HG03103 (cell line): ENCODE measurements at regions not wholly inside any gene's neighbourhood (a gene's known extent, or its start where the extent isn't known, plus 50 kb on each side); places are given as distances from the start of the nearest gene placed in this dataset.
"Not testable (repeated sequence)": the region's sequence is repeated elsewhere in the genome, so short reads cannot be mapped to it uniquely, and the experiment has no call there.

ENCODE experiments used
- ATAC-seq: cut with Tn5 transposase; IDR thresholded peaks from one replicate; pipeline ENCODE4 v1.9.1; 2021; ENCODE audit warnings: low read depth; ENCODE audit not compliant: unreplicated experiment

DNA sequence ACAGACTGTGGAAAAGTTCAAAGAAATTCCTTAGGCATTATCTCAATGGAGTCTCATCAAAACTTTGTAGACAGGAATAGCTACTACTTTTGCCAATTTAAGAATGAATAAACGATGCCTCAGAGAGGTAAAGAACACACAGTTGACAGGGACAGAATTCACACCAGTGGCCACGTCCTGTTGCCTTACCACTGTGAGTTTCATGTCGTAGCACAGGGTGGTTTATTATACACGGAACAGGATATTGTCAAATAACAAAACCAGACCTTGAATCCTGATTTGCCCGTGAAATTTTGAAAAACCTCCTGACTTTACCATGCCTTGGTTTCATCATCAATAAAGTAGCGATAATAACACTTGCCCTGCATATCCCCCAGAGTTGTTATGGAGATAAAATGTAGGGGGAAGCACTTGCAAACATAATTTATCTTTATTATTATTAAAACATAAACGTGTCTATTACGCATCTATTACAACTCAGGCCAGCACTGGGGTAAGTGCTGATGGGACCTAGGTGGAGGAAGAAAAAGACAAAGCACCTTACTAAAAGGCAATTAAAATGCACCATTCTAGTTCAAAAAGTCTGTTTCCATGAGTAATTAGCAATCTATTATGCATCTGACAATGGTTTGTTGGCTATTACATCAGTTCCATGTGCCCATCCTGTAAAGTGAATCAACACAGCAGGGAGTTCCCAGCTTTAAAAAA, 408.1 kb upstream of the RUNX1 start:
- ATAC-seq: no peak

- ATAC-seq: no peak
Measured at GRCh38 chr21:35451276-35451675, 402.2 kb upstream of the RUNX1 start.

DNA sequence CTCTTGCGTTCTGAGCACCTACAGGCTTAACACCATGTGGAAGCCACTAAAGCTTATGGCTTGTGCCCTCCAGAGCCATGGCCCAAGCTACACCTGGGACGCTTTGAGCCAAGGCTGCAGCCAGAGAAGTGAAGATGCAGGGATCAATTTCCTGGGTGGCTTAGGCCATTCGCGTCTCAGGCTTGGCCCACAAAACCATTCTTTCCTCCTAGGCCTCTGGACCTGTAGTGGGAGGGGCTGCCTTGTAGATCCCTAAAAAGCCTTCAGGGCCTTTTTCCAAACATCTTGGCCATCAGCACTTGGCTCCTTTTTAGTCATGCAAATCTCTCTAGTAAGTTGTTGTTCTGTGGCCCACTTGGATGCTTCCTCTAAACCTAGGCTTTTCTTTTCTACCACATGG, 401.7 kb upstream of the RUNX1 start:
- no peak for ATAC-seq

DNA sequence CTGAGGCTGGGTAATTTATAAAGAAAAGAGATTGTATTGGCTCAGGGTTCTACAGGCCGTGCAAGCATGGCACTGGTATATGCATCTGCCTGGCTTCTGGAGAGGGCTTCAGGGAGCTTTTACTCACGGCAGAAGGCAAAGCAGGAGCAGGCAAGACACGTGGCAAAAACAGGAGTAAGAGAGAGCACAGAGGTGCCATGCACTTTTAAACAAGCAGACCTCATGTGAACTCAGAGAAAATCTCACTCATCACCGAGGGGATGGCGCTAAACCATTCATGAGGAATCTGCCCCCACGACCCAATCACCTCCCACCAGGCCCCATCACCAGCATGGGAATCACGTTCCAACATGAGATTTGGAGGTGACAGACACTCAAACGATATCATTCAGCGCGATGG, 400.7 kb upstream of the RUNX1 start:
- ATAC-seq: no peak

- ATAC-seq: no peak
Measured at GRCh38 chr21:35448876-35449599, 399.9 kb upstream of the RUNX1 start.

GRCh38 chr21:35444391-35444790, 395.3 kb upstream of the RUNX1 start:
- no peak for ATAC-seq

DNA sequence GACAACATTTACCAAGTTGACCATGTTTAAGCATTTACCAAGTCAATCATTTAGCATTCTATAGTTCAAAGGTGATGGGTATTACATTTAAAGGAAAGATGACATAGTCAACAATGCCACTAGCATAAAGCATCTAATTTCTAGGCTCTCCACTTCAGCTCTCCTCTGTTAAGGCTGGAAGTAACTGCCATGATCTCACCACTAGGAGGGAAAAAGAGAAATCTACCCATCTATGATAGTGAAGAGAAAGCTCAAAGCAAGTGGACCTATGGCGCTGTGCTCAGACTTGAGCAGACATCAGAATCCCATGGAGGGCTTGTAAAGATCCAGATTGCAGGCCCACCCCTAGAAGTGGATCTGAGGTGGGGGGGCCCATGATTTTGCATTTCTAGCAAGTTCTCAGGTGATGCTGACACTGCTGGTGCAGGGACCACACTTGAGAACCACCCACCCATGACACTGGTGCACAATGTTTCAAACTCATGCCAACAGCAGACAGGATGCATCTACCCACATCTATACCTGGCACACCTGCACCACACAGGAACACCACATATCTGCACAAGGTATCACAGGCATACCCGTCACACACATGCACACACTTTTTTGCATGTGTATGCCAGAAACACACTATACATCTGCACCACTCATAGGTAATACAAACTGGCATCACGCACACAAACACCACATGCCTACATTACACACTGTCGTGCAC, 392.9 kb upstream of the RUNX1 start:
- ATAC-seq: no peak

DNA sequence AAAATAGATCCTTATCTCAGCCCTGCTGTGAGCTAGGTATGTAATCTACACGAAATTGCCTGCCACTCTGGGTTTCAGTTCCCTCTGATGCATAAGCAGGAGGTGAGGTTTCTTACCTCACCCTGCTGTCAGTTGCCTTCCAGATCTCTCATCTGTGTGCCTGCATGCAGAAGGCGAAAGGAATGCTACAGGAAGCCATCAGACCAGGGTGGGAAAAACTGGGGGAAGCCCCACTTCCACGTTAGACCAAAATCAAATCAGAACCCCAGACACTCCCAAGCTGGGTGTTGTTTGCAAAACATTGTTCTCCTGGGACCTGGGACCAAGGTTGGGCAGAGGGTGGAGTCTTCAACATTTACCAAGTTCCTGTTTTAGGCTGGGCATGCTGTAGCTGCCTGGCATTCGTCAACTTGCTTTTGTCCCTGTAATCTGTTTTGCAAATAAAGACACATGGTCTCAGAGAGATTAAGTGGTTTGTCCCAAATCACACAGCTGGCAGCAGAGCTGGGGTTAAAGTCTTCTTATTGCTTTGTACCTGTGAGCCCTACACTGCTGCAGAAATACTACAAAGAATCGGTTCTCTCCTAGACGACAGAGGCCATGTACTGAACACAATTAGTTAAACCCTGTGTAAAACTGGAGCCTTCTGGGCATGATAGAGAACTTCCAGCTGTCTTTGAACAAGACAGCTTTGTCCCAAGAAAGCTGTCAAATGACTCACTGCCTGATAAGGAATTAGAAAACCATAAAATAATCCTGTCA, 389.7 kb upstream of the RUNX1 start:
- peak; percentile 91 for ATAC-seq

DNA sequence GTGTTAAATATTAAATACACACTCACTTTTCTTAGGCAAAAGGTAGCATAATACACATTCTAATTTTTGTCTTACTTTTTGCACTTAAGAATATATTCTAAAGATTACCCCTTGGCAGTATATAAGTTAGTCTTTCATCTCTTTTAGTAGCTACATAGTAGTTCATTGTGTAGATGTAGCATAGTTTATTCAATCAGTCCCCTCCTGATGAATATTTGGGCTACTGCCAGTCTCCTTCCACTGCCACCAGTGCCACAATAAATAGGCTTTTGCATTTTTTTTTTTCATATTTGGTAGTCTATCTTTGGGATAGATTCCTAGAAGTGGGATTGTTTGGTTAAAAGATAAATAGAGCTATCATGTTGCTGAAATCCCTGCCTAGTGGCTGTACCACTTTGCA, 388.8 kb upstream of the RUNX1 start:
- ATAC-seq: no peak

DNA sequence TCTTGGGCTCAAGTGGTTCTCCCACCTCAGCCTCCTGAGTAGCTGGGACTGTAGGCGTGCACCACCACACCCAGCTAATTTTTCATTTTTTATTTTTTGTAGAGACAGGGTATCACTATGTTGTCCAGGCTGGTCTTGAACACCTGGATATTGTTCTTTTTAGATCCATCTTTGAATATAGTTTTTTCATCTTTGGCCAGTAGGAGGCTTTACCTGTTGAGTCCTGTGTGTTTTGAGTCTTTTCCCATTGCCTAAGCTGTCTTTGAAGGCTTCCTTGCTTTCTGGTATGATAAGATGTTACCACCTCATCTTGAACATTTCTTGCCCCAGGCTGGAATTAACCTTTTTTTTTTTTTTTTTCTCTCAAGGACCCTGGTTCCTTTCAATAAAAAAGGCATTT, 387.8 kb upstream of the RUNX1 start:
- no peak for ATAC-seq

DNA sequence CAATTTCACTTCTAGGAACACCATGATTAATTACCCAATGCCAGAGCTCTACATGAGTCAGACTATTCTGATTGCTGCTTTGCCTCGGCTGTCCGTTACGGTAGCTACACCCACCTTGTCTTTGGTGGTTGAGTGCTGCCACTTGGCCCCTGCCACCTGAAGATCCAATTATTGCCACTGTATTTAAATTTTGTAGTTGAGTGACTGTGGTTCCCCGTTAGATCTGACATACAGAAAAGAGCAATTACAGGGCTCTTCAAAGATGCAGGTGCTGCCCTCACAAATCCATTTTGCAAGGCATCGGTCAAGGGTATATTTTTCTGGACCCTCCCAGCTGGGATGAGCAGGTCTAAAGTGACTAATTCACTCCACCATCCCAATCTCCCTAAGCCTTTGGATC, 383.5 kb upstream of the RUNX1 start:
- not testable (repeated sequence) for ATAC-seq

- no peak for ATAC-seq
Measured at GRCh38 chr21:35430260-35430659, 381.2 kb upstream of the RUNX1 start.

- ATAC-seq: no peak
Measured at GRCh38 chr21:35428937-35429336, 379.8 kb upstream of the RUNX1 start.

- ATAC-seq: no peak
Measured at GRCh38 chr21:35428489-35428888, 379.4 kb upstream of the RUNX1 start.

- no peak for ATAC-seq
Measured at GRCh38 chr21:35428001-35428320, 378.9 kb upstream of the RUNX1 start.

DNA sequence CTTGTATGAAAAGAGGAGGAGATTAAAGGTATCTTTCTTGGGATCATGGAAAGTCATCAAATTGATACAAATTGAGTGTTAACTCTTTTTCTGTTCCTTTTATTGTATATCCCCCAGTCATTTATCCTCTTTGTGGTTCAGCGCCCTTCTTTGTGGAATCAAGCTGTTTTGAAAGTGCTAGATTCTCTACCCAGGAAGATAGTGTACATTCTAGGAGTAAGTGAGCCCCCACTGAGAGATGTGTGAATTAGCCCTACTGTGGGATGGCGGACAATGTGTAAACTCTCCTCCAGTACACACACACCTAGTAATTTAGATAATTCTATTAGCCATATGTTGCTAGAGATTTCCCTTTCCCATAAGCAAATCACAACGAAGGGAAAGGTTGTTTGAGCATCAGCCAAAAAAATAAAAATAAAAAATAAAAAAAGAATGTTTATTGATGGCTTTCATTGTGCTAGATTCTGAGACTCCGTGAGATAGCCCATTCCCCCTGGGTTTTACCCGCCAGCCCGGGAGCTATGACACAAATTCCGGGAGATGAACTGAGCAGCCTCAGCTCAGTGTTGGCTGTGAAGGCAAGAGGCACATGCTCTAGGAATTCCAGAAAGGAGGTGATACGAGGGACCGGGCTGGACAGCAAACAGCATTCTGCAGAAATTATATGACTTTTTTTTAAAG, 378.4 kb upstream of the RUNX1 start:
- no peak for ATAC-seq

DNA sequence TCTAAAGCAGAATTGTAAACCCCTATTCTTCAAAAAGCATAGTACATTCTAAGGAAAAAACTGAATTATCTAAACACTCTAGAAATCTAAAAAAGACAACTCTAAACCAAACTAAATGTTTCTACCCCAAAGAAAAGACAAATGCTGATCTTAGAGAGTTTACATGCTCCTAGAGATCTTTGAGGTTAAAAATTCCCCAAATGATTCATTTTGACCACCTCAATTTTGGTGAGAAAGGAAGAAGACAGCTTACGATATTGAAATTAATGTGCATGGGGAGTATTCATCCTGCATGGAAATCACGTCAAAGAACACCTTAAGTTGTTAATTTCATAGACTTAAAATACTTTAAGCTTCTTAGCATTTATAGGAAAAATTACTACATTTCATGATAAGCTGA, 377.8 kb upstream of the RUNX1 start:
- ATAC-seq: no peak

DNA sequence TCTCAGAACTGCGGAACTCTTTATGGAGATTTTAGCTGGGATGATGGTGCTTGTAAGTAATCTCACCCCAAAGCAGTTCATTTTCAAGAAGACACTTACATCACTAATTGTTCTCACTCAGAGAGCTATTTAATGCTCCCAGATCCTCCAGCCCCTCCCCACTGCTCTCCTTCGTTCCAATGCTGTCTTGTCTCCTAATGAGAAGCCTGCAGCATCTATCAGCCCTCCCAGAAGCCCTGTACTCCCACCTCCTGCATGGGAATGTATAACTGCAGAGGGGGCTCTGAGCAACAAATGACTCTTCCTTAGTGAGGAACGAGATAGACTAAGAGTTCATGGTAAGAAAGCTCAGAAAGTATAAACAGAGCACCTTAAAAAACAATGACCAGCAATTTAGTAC, 377.4 kb upstream of the RUNX1 start:
- ATAC-seq: no peak

GRCh38 chr21:35424122-35424521, 375.0 kb upstream of the RUNX1 start:
- no peak for ATAC-seq

- no peak for ATAC-seq
Measured at GRCh38 chr21:35423709-35424108, 374.6 kb upstream of the RUNX1 start.

DNA sequence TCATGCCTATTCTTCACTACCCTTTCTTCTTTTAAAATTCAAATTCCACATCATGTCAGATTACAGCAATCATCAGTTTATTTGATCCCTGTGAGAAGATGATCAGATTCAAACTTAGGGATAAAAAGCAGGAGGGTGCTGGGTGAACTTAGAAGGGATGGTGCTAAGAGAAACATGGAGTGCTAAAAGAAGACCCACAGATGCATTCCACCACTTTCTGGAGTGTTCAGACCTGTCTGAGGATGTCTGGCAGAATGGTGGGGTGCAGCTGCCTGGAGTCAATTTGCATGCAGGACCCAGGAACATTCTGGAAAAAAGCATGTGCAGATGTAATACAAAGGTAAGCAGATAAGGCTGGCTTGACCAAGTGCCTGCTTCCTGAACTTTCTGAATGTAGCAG, 372.9 kb upstream of the RUNX1 start:
- ATAC-seq: no peak
